HG03095 (cell line): ENCODE measurements at regions not wholly inside any gene's neighbourhood (a gene's known extent, or its start where the extent isn't known, plus 50 kb on each side); places are given as distances from the start of the nearest gene placed in this dataset.

Experiments used
- ATAC-seq: cut with Tn5 transposase; IDR thresholded peaks from one replicate; pipeline ENCODE4 v1.9.1; 2021; ENCODE audit warnings: moderate library complexity; ENCODE audit not compliant: unreplicated experiment

GRCh38 chr20:36104244-36104643 lies 50.3 kb upstream of the EPB41L1 start:
- ATAC-seq: no peak
